Neural progenitor cell (in vitro differentiated cells): ENCODE measurements at regions not wholly inside any gene's neighbourhood (a gene's known extent, or its start where the extent isn't known, plus 50 kb on each side); places are given as distances from the start of the nearest gene placed in this dataset.

Source experiments
- EZH2 ChIP-seq: fragments of 200-600 bp; sonication (generic); IDR thresholded peaks from 2 replicates; pipeline ENCODE4 v1.6.1; 2017; ENCODE audit warnings: antibody characterized with exemption, mild to moderate bottlenecking, moderate library complexity
- EZH2phosphoT487 ChIP-seq: fragments of 200-600 bp; sonication (generic); IDR thresholded peaks from 2 replicates; pipeline ENCODE4 v1.6.1; 2017; ENCODE audit warnings: antibody characterized with exemption
- TF ChIP-seq, protein P1 (sequence below): fragments of 200-600 bp; sonication (generic); IDR thresholded peaks from 2 replicates; pipeline ENCODE4 v1.5.1; 2017; ENCODE audit warnings: antibody characterized with exemption, mild to moderate bottlenecking

DNA sequence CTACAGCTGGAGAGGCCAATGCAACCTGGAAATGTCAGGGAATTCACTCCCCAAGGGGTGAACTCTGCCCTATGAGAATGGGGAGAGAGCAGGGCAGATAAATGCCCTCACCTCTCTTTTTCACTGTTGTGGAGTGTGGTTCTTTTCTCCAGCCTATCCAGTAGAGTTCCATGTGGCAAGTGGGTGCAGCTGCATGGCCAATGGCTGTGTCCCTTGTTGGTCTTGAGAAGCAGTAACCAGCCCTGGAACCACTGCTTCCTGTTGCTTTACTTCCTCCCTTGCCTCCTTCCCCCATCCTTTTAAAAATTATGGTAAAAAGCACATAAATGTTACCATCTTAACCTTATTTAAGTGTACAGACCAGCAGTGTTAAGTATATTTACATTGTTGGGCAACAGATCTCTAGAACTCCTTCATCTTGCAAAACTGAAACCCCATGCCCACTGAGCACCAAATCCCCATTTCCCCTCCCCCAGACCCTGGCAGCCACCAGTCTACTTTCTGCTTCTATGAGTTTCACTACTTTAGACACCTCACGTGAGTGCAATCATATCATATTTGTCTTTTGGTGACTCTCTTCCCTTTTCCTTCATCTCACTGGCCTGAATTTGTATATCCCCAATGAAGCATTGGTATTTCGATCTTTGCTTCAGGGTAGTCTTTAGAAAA lies 77.0 kb upstream of the GRIP1 start:
- TF ChIP-seq, protein P1, sequence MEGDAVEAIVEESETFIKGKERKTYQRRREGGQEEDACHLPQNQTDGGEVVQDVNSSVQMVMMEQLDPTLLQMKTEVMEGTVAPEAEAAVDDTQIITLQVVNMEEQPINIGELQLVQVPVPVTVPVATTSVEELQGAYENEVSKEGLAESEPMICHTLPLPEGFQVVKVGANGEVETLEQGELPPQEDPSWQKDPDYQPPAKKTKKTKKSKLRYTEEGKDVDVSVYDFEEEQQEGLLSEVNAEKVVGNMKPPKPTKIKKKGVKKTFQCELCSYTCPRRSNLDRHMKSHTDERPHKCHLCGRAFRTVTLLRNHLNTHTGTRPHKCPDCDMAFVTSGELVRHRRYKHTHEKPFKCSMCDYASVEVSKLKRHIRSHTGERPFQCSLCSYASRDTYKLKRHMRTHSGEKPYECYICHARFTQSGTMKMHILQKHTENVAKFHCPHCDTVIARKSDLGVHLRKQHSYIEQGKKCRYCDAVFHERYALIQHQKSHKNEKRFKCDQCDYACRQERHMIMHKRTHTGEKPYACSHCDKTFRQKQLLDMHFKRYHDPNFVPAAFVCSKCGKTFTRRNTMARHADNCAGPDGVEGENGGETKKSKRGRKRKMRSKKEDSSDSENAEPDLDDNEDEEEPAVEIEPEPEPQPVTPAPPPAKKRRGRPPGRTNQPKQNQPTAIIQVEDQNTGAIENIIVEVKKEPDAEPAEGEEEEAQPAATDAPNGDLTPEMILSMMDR, result no peak
- TF ChIP-seq EZH2, result no peak
- TF ChIP-seq EZH2phosphoT487, result no peak
